ENCODE measurements at regions not wholly inside any gene's neighbourhood (a gene's known extent, or its start where the extent isn't known, plus 50 kb on each side); places are given as distances from the start of the nearest gene placed in this dataset.

GRCh38 chr16:77553130-77553529, 118.3 kb upstream of the ADAMTS18 start:
- Histone ChIP-seq H3K9me3 (ENCODE audit: control insufficient read depth in 2 of 2, low read length in 2 of 2) (no peaks in the 10 kb centered on the region), H3K36me3 (ENCODE audit: control insufficient read depth in 2 of 2, insufficient read depth in 2 of 2, low read length in 2 of 2) (no peaks in the 10 kb centered on the region), H3K4me3 (ENCODE audit: low read length in 2 of 2) (no peak overlapping the region), H3K9ac (ENCODE audit: low read length in 2 of 2) (no peak overlapping the region), H3K27me3 (ENCODE audit: control insufficient read depth in 1 of 2, insufficient read depth in 2 of 2, low read length in 2 of 2) (peaks cover 0 to 5% of the 10 kb centered on the region in 2 donors), H3K27ac (ENCODE audit: low read length) (no peak overlapping the region), H3K4me1 (ENCODE audit: control insufficient read depth, insufficient read depth, low read length) (no peaks in the 10 kb centered on the region)

GRCh38 chr16:77555126-77555525, 120.3 kb upstream of the ADAMTS18 start:
- H3K4me3 ChIP-seq (ENCODE audit: low read length in 2 of 2): no peak overlapping the region
- no peak overlapping the region for H3K9ac ChIP-seq (ENCODE audit: low read length in 2 of 2)
- no peaks in the 10 kb centered on the region for H3K36me3 ChIP-seq (ENCODE audit: control insufficient read depth in 2 of 2, insufficient read depth in 2 of 2, low read length in 2 of 2)
- no peaks in the 10 kb centered on the region for H3K4me1 ChIP-seq (ENCODE audit: control insufficient read depth, insufficient read depth, low read length)
- H3K27me3 ChIP-seq (ENCODE audit: control insufficient read depth in 1 of 2, insufficient read depth in 2 of 2, low read length in 2 of 2): peaks cover 0 to 5% of the 10 kb centered on the region in 2 donors
- no peak overlapping the region for H3K27ac ChIP-seq (ENCODE audit: low read length)
- H3K9me3 ChIP-seq (ENCODE audit: control insufficient read depth in 2 of 2, low read length in 2 of 2): no peaks in the 10 kb centered on the region

- Histone ChIP-seq H3K27ac (ENCODE audit: low read length) (no peak overlapping the region), H3K27me3 (ENCODE audit: control insufficient read depth in 1 of 2, insufficient read depth in 2 of 2, low read length in 2 of 2) (peaks cover 0 to 5% of the 10 kb centered on the region in 2 donors), H3K36me3 (ENCODE audit: control insufficient read depth in 2 of 2, insufficient read depth in 2 of 2, low read length in 2 of 2) (no peaks in the 10 kb centered on the region), H3K4me1 (ENCODE audit: control insufficient read depth, insufficient read depth, low read length) (no peaks in the 10 kb centered on the region), H3K4me3 (ENCODE audit: low read length in 2 of 2) (peak overlapping the region; percentile 7 to 22), H3K9me3 (ENCODE audit: control insufficient read depth in 2 of 2, low read length in 2 of 2) (no peaks in the 10 kb centered on the region), H3K9ac (ENCODE audit: low read length in 2 of 2) (peak overlapping the region in 1 of 2 donors; percentile 5)
Observed at GRCh38 chr16:77555791-77556190, 121.0 kb upstream of the ADAMTS18 start.

- H3K36me3 ChIP-seq (ENCODE audit: control insufficient read depth in 2 of 2, insufficient read depth in 2 of 2, low read length in 2 of 2): no peaks in the 10 kb centered on the region
- no peak overlapping the region for H3K27ac ChIP-seq (ENCODE audit: low read length)
- H3K9ac ChIP-seq (ENCODE audit: low read length in 2 of 2): no peak overlapping the region
- no peaks in the 10 kb centered on the region for H3K9me3 ChIP-seq (ENCODE audit: control insufficient read depth in 2 of 2, low read length in 2 of 2)
- H3K4me3 ChIP-seq (ENCODE audit: low read length in 2 of 2): peak overlapping the region in 1 of 2 donors; percentile 7
- no peaks in the 10 kb centered on the region for H3K4me1 ChIP-seq (ENCODE audit: control insufficient read depth, insufficient read depth, low read length)
- peaks cover 0 to 6% of the 10 kb centered on the region in 2 donors for H3K27me3 ChIP-seq (ENCODE audit: control insufficient read depth in 1 of 2, insufficient read depth in 2 of 2, low read length in 2 of 2)
Observed at GRCh38 chr16:77556201-77556873, 121.5 kb upstream of the ADAMTS18 start.

- Histone ChIP-seq H3K27me3 (ENCODE audit: control insufficient read depth in 1 of 2, insufficient read depth in 2 of 2, low read length in 2 of 2) (peaks cover 0 to 6% of the 10 kb centered on the region in 2 donors), H3K9me3 (ENCODE audit: control insufficient read depth in 2 of 2, low read length in 2 of 2) (no peaks in the 10 kb centered on the region), H3K27ac (ENCODE audit: low read length) (no peak overlapping the region), H3K4me3 (ENCODE audit: low read length in 2 of 2) (no peak overlapping the region), H3K9ac (ENCODE audit: low read length in 2 of 2) (no peak overlapping the region), H3K36me3 (ENCODE audit: control insufficient read depth in 2 of 2, insufficient read depth in 2 of 2, low read length in 2 of 2) (no peaks in the 10 kb centered on the region), H3K4me1 (ENCODE audit: control insufficient read depth, insufficient read depth, low read length) (no peaks in the 10 kb centered on the region)
Observed at GRCh38 chr16:77557385-77557784, 122.6 kb upstream of the ADAMTS18 start.

DNA sequence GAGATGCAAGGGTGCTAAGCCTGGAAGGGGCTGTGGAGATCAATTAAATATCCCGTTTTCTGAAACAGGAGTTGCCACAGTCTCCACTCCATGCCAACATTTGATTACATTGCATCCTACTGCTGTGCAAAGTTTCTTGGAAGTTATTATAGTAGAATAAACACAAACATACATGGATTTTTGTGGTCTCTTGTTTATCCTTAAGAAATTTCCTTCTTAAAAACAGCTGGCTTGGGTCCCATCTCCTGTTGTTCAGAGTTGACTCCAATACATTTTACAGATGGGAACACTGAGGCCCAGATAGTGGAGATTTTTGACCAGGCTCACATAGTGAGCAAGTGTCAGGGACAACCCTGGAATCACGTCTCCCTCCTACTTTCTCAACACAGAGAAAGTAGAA, 124.0 kb upstream of the ADAMTS18 start:
- Histone ChIP-seq H3K9me3 (ENCODE audit: control insufficient read depth in 2 of 2, low read length in 2 of 2) (no peaks in the 10 kb centered on the region), H3K27me3 (ENCODE audit: control insufficient read depth in 1 of 2, insufficient read depth in 2 of 2, low read length in 2 of 2) (peaks cover 0 to 4% of the 10 kb centered on the region in 2 donors), H3K9ac (ENCODE audit: low read length in 2 of 2) (no peak overlapping the region), H3K36me3 (ENCODE audit: control insufficient read depth in 2 of 2, insufficient read depth in 2 of 2, low read length in 2 of 2) (no peaks in the 10 kb centered on the region), H3K4me1 (ENCODE audit: control insufficient read depth, insufficient read depth, low read length) (no peaks in the 10 kb centered on the region), H3K27ac (ENCODE audit: low read length) (no peak overlapping the region), H3K4me3 (ENCODE audit: low read length in 2 of 2) (no peak overlapping the region)

DNA sequence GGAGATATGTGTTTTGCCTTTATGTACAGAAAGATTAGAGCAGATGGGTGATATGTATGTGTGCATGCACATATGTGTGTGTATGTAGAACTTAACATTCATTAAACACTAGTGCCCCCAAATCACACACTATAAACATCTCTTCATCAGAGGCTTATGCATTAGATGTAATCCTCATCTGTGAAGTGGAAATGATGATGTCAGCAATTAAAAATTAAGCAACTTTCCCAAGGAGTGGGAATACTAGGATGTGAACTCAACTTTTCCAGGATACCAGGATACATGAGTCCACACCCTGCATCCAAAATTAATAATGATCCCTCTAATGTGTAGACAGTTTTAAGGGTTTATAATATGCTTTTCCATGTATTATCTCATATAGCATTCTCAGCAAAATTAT, 127.7 kb upstream of the ADAMTS18 start:
- Histone ChIP-seq H3K27me3 (ENCODE audit: control insufficient read depth in 1 of 2, insufficient read depth in 2 of 2, low read length in 2 of 2) (peaks cover 0 to 6% of the 10 kb centered on the region in 2 donors), H3K27ac (ENCODE audit: low read length) (no peak overlapping the region), H3K9ac (ENCODE audit: low read length in 2 of 2) (no peak overlapping the region), H3K36me3 (ENCODE audit: control insufficient read depth in 2 of 2, insufficient read depth in 2 of 2, low read length in 2 of 2) (no peaks in the 10 kb centered on the region), H3K9me3 (ENCODE audit: control insufficient read depth in 2 of 2, low read length in 2 of 2) (peaks cover 0 to 2% of the 10 kb centered on the region in 2 donors), H3K4me1 (ENCODE audit: control insufficient read depth, insufficient read depth, low read length) (no peaks in the 10 kb centered on the region), H3K4me3 (ENCODE audit: low read length in 2 of 2) (no peak overlapping the region)

DNA sequence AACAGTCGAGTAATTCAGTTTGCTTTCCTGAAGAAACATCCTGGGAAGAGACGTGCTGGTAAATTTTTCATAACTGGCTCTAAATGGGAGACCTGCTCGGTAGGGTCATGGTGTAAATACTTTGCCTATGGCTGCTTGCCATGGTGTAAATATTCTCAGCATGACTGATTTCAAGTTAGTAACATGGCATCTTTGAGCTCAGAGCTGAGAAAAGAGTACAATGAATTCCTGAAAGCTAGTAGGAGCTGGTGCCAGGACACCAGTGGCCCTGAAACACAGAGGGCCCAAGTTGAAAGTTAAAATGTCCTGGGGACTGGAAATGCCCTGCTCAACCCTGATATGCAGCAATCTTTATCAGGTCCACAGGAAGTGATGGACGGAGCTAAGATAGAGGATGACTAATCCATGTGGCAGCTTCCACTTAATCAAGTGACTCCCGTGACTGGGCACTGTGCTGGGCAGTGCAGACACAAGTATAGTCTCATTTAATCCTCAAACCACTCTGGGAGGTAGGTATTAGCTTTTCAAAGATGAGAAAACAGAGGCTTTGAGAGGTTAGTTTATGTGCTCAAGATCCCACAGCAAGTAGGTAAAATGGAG, 130.1 kb upstream of the ADAMTS18 start:
- Histone ChIP-seq H3K36me3 (ENCODE audit: control insufficient read depth in 2 of 2, insufficient read depth in 2 of 2, low read length in 2 of 2) (no peaks in the 10 kb centered on the region), H3K4me3 (ENCODE audit: low read length in 2 of 2) (no peak overlapping the region), H3K9me3 (ENCODE audit: control insufficient read depth in 2 of 2, low read length in 2 of 2) (peaks cover 0 to 2% of the 10 kb centered on the region in 2 donors), H3K27ac (ENCODE audit: low read length) (no peak overlapping the region), H3K9ac (ENCODE audit: low read length in 2 of 2) (no peak overlapping the region), H3K4me1 (ENCODE audit: control insufficient read depth, insufficient read depth, low read length) (no peaks in the 10 kb centered on the region), H3K27me3 (ENCODE audit: control insufficient read depth in 1 of 2, insufficient read depth in 2 of 2, low read length in 2 of 2) (peaks cover 0 to 6% of the 10 kb centered on the region in 2 donors)

DNA sequence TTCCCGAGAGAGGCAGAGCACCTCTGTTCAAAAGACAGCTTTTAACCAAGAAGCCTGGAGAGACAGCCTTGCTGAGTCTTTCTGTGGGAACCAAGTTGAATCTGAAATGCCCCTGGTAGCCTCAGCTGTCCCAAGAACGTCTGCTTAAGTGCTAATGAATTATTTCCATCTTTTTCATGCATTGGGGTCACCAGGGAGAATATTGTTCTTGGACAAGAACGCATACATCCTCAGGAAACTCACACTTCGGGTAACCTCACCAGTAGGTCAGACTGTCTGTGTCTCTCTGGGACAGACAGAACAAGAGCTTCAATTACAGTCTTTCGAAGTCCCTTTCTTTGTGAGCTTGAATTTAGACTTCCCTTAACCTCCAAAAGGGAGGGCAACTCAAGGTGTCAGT, 134.6 kb upstream of the ADAMTS18 start:
- H3K9ac ChIP-seq (ENCODE audit: low read length in 2 of 2): no peak overlapping the region
- H3K36me3 ChIP-seq (ENCODE audit: control insufficient read depth in 2 of 2, insufficient read depth in 2 of 2, low read length in 2 of 2): no peaks in the 10 kb centered on the region
- H3K27ac ChIP-seq (ENCODE audit: low read length): no peak overlapping the region
- H3K4me1 ChIP-seq (ENCODE audit: control insufficient read depth, insufficient read depth, low read length): no peaks in the 10 kb centered on the region
- peaks cover 0 to 6% of the 10 kb centered on the region in 2 donors for H3K27me3 ChIP-seq (ENCODE audit: control insufficient read depth in 1 of 2, insufficient read depth in 2 of 2, low read length in 2 of 2)
- H3K4me3 ChIP-seq (ENCODE audit: low read length in 2 of 2): no peak overlapping the region
- peaks cover 0 to 2% of the 10 kb centered on the region in 2 donors for H3K9me3 ChIP-seq (ENCODE audit: control insufficient read depth in 2 of 2, low read length in 2 of 2)

DNA sequence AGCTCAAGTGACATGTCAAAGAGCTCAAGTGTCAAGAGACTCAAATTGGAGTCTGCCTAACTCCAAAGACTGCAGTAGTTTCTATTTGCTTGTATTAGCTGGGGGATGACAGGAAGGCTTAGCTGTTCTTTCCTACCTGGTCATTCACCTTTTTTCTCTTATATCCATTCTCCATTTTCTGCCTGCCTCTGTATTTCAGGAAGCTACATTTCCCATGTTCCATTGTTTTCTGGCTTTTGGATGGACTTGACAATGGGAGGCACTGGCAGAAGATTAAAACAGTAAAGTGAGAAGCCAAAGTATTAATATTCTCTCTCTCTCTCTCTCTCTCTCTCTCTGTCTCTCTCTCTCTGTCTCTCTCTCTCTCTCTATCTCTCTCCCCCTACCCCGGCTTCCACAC, 135.7 kb upstream of the ADAMTS18 start:
- Histone ChIP-seq H3K27me3 (ENCODE audit: control insufficient read depth in 1 of 2, insufficient read depth in 2 of 2, low read length in 2 of 2) (peaks cover 0 to 6% of the 10 kb centered on the region in 2 donors), H3K9ac (ENCODE audit: low read length in 2 of 2) (no peak overlapping the region), H3K36me3 (ENCODE audit: control insufficient read depth in 2 of 2, insufficient read depth in 2 of 2, low read length in 2 of 2) (no peaks in the 10 kb centered on the region), H3K4me1 (ENCODE audit: control insufficient read depth, insufficient read depth, low read length) (no peaks in the 10 kb centered on the region), H3K4me3 (ENCODE audit: low read length in 2 of 2) (no peak overlapping the region), H3K9me3 (ENCODE audit: control insufficient read depth in 2 of 2, low read length in 2 of 2) (peaks cover 0 to 2% of the 10 kb centered on the region in 2 donors), H3K27ac (ENCODE audit: low read length) (no peak overlapping the region)
